ENCODE measurements at regions not wholly inside any gene's neighbourhood (a gene's known extent, or its start where the extent isn't known, plus 50 kb on each side); places are given as distances from the start of the nearest gene placed in this dataset.

- no peaks in the 10 kb centered on the region for H3K9me3 ChIP-seq
- 72 to 82% methylated on average over 7 of the region's 7 CpGs for WGBS, 2 donors
- TF ChIP-seq, protein P1, sequence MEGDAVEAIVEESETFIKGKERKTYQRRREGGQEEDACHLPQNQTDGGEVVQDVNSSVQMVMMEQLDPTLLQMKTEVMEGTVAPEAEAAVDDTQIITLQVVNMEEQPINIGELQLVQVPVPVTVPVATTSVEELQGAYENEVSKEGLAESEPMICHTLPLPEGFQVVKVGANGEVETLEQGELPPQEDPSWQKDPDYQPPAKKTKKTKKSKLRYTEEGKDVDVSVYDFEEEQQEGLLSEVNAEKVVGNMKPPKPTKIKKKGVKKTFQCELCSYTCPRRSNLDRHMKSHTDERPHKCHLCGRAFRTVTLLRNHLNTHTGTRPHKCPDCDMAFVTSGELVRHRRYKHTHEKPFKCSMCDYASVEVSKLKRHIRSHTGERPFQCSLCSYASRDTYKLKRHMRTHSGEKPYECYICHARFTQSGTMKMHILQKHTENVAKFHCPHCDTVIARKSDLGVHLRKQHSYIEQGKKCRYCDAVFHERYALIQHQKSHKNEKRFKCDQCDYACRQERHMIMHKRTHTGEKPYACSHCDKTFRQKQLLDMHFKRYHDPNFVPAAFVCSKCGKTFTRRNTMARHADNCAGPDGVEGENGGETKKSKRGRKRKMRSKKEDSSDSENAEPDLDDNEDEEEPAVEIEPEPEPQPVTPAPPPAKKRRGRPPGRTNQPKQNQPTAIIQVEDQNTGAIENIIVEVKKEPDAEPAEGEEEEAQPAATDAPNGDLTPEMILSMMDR (IDR thresholded peaks at IDR 0.05), result no peak
- no peak for TF ChIP-seq POLR2A (IDR thresholded peaks at IDR 0.05)
- no peaks in the 10 kb centered on the region for H3K36me3 ChIP-seq (ENCODE audit: low read depth, missing control alignments)
- intact Hi-C loops (cut with DNase I; ENCODE audit: low total_unique reads), result no loop called here
- no peak overlapping the region for H3K27ac ChIP-seq
- DNase-seq, result no peak
- H3K4me1 ChIP-seq, result no peaks in the 10 kb centered on the region
- H3K27me3 ChIP-seq, result no peaks in the 10 kb centered on the region
- H3K4me3 ChIP-seq, result no peak overlapping the region
Observed at GRCh38 chr1:5312293-5312674, 657.9 kb downstream of the AJAP1 start.

DNA sequence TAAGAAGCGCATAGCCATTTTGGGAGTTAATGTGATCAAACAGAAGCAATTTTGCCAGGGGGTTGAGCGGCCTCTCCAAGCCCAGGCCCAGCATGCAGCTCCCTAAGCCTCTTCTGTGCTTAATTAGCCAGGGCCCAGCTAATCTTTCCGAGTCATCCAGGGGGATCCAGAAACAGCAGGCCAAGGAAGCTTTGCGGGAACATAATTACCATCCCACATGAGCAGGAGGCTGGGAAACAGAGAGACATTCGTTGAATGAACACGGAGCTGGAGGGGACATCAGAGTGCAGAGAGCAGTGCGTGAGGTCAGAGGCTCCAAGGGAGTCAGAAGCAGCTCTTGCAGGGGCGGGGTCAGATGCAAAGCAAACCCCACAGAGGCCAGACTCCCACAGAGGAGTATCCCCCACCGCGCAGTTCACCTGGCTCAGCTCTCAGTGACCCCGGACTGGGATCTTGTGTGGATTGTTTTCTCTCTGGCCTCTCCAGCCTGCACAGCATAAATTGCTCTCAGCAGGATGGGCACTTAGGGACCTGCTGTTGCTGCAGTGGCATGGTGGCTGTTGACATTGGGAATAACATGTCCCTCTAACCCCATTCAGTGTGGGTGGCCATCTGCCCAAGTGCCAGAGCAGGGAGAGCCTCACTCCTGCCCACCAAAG is 657.4 kb downstream of the AJAP1 start:
- WGBS, 2 donors, result 52 to 55% methylated on average over 11 of the region's 11 CpGs
- TF ChIP-seq, protein P1 (IDR thresholded peaks at IDR 0.05), result no peak
- Histone ChIP-seq H3K36me3 (ENCODE audit: low read depth, missing control alignments) (no peaks in the 10 kb centered on the region), H3K9me3 (no peaks in the 10 kb centered on the region), H3K27me3 (no peaks in the 10 kb centered on the region), H3K4me3 (no peak overlapping the region), H3K27ac (no peak overlapping the region), H3K4me1 (no peaks in the 10 kb centered on the region)
- intact Hi-C loops (cut with DNase I; ENCODE audit: low total_unique reads), result no loop called here
- DNase-seq, result no peak

DNA sequence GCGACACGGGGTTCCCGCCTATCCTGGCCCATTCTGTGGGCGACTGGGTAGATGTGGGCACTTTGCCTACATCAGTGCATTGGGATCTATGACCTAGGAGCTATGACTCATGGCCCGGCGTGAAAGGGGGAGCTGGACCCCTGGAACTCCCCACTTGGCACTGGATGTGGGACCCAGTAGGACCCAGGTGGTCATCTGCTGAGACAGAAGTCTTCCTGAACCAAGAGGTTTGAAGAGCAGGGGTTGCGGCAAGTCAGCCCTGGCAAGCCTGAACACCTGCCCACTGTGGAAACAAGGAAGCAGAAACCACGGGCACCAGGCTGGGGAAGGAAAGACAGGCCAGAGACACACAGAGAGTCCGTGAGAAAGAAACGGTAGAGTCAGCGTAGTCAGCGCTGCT is 656.7 kb downstream of the AJAP1 start:
- WGBS, 2 donors, result 67 to 74% methylated on average over 12 of the region's 12 CpGs
- no peak overlapping the region for H3K4me3 ChIP-seq
- no peaks in the 10 kb centered on the region for H3K9me3 ChIP-seq
- no peak for DNase-seq
- no peak overlapping the region for H3K27ac ChIP-seq
- no peaks in the 10 kb centered on the region for H3K4me1 ChIP-seq
- TF ChIP-seq, protein P1 (IDR thresholded peaks at IDR 0.05), result no peak
- TF ChIP-seq POLR2A (IDR thresholded peaks at IDR 0.05), result no peak
- H3K36me3 ChIP-seq (ENCODE audit: low read depth, missing control alignments), result no peaks in the 10 kb centered on the region
- intact Hi-C loops (cut with DNase I; ENCODE audit: low total_unique reads), result no loop called here
- H3K27me3 ChIP-seq, result no peaks in the 10 kb centered on the region

GRCh38 chr1:5308249-5308648 is 653.8 kb downstream of the AJAP1 start:
- no peak for DNase-seq
- Histone ChIP-seq H3K9me3 (no peaks in the 10 kb centered on the region), H3K36me3 (ENCODE audit: low read depth, missing control alignments) (no peaks in the 10 kb centered on the region), H3K27me3 (no peaks in the 10 kb centered on the region), H3K4me1 (no peaks in the 10 kb centered on the region), H3K27ac (no peak overlapping the region), H3K4me3 (no peak overlapping the region)
- 67 to 75% methylated on average over 6 of the region's 6 CpGs for WGBS, 2 donors
- TF ChIP-seq, protein P1 (IDR thresholded peaks at IDR 0.05), result no peak
- TF ChIP-seq POLR2A (IDR thresholded peaks at IDR 0.05), result no peak
- intact Hi-C loops (cut with DNase I; ENCODE audit: low total_unique reads), result no loop called here

- intact Hi-C loops (cut with DNase I; ENCODE audit: low total_unique reads), result no loop called here
- Histone ChIP-seq H3K4me3 (no peak overlapping the region), H3K27me3 (no peaks in the 10 kb centered on the region), H3K27ac (no peak overlapping the region), H3K4me1 (no peaks in the 10 kb centered on the region), H3K9me3 (no peaks in the 10 kb centered on the region), H3K36me3 (ENCODE audit: low read depth, missing control alignments) (no peaks in the 10 kb centered on the region)
- 75 to 91% methylated on average over 6 of the region's 6 CpGs for WGBS, 2 donors
- TF ChIP-seq, protein P1 (IDR thresholded peaks at IDR 0.05), result no peak
- TF ChIP-seq POLR2A (IDR thresholded peaks at IDR 0.05), result no peak
- no peak for DNase-seq
Observed at GRCh38 chr1:5304702-5305101, 650.3 kb downstream of the AJAP1 start.
